Endodermal cell (in vitro differentiated cells): ENCODE measurements at regions not wholly inside any gene's neighbourhood (a gene's known extent, or its start where the extent isn't known, plus 50 kb on each side); places are given as distances from the start of the nearest gene placed in this dataset.

Experiments used
- DNase-seq: peaks from one replicate; pipeline ENCODE4 v3.0.0-alpha.2; 2017
- H3K27ac ChIP-seq: 2 replicates; pipeline ENCODE4 v1.5.1; 2013; ENCODE audit warnings: mild to moderate bottlenecking, low read depth, low read length, moderate library complexity
- H3K27me3 ChIP-seq: 2 replicates; pipeline ENCODE4 v1.6.1; 2013; ENCODE audit warnings: mild to moderate bottlenecking, low read length, moderate library complexity; ENCODE audit not compliant: insufficient read depth, control insufficient read depth, poor library complexity, severe bottlenecking
- H3K36me3 ChIP-seq: 2 replicates; pipeline ENCODE4 v1.7.0; 2013; ENCODE audit warnings: mild to moderate bottlenecking, low read length, moderate library complexity; ENCODE audit not compliant: control insufficient read depth, insufficient read depth
- H3K4me1 ChIP-seq: one replicate; pipeline ENCODE4 v1.7.0; 2013; ENCODE audit warnings: low read length; ENCODE audit not compliant: control insufficient read depth, insufficient read depth
- H3K4me3 ChIP-seq: 2 replicates; pipeline ENCODE4 v1.5.1; 2013; ENCODE audit warnings: mild to moderate bottlenecking, low read length, moderate library complexity
- H3K9ac ChIP-seq: 2 replicates; pipeline ENCODE4 v1.6.1; 2013; ENCODE audit warnings: mild to moderate bottlenecking, low read length, moderate library complexity; ENCODE audit not compliant: poor library complexity, severe bottlenecking; ENCODE audit errors: extremely low read depth
- H3K9me3 ChIP-seq: 2 replicates; pipeline ENCODE4 v1.6.1; 2013; ENCODE audit warnings: mild to moderate bottlenecking, low read length, moderate library complexity; ENCODE audit not compliant: control insufficient read depth
- H3K27ac Mint-ChIP-seq: 2 replicates; pipeline ENCODE4 v1.8.0; 2020; ENCODE audit warnings: mixed read lengths
- H3K27me3 Mint-ChIP-seq: 2 replicates; pipeline ENCODE4 v1.8.0; 2021; ENCODE audit warnings: mild to moderate bottlenecking, mixed read lengths; ENCODE audit not compliant: insufficient read depth
- H3K36me3 Mint-ChIP-seq: 2 replicates; pipeline ENCODE4 v1.8.0; 2020; ENCODE audit warnings: low read depth, mixed read lengths
- H3K4me1 Mint-ChIP-seq: 2 replicates; pipeline ENCODE4 v1.8.0; 2020; ENCODE audit warnings: mixed read lengths
- H3K4me3 Mint-ChIP-seq: 2 replicates; pipeline ENCODE4 v1.8.0; 2020; ENCODE audit warnings: mild to moderate bottlenecking, moderate library complexity, mixed read lengths
- H3K9me3 Mint-ChIP-seq: 2 replicates; pipeline ENCODE4 v1.8.0; 2020; ENCODE audit warnings: mild to moderate bottlenecking, mixed read lengths
- WGBS, 2 experiments: methylation state at CpG; one replicate each; pipeline versions ENCODE4 v1.1.5 to v1.1.7; 2013; ENCODE audit warnings: missing lambda C conversion rate in 2 of 2, mixed read lengths in 1 of 2; ENCODE audit not compliant: insufficient coverage in 1 of 2, insufficient read length in 1 of 2; 5-methylcytosine and 5-hydroxymethylcytosine counted together
- TF ChIP-seq, protein P1 (sequence below): fragments of 200-600 bp; sonication (generic); conservative IDR thresholded peaks from 2 replicates; pipeline ENCODE4 v1.5.0; 2021; ENCODE audit warnings: antibody characterized with exemption, mild to moderate bottlenecking

DNA sequence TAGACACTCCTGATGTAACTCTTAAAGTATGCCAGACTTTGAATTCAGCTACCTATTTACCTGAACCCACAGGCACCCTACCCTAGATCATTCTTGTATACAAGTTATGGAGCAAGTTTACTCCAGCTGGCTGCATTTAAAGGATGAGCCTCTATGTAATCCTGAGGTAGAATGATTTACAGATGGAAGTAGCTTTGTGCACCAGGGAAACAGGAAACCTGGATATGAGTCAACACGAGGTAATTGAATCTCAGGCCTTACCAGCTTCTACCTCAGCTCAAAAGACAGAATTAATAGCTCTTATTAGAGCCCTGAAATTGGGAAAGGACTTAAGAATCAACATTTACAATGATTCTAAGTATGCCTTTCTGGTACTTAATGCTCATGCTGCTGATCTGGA is 119.8 kb downstream of the AGTR2 start:
- Histone ChIP-seq H3K4me1 (no peaks in the 10 kb centered on the region), H3K36me3 (no peaks in the 10 kb centered on the region), H3K27me3 (no peaks in the 10 kb centered on the region), H3K4me3 (no peak overlapping the region), H3K9ac (no peak overlapping the region), H3K9me3 (no peaks in the 10 kb centered on the region), H3K27ac (no peak overlapping the region)
- TF ChIP-seq, protein P1, sequence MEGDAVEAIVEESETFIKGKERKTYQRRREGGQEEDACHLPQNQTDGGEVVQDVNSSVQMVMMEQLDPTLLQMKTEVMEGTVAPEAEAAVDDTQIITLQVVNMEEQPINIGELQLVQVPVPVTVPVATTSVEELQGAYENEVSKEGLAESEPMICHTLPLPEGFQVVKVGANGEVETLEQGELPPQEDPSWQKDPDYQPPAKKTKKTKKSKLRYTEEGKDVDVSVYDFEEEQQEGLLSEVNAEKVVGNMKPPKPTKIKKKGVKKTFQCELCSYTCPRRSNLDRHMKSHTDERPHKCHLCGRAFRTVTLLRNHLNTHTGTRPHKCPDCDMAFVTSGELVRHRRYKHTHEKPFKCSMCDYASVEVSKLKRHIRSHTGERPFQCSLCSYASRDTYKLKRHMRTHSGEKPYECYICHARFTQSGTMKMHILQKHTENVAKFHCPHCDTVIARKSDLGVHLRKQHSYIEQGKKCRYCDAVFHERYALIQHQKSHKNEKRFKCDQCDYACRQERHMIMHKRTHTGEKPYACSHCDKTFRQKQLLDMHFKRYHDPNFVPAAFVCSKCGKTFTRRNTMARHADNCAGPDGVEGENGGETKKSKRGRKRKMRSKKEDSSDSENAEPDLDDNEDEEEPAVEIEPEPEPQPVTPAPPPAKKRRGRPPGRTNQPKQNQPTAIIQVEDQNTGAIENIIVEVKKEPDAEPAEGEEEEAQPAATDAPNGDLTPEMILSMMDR, result no peak
- Mint-ChIP-seq H3K27me3 (peaks cover 4% of the 10 kb centered on the region), H3K27ac (no peak overlapping the region), H3K36me3 (no peaks in the 10 kb centered on the region), H3K4me3 (no peak overlapping the region), H3K4me1 (peaks cover 6% of the 10 kb centered on the region), H3K9me3 (peaks cover 3% of the 10 kb centered on the region)
- DNase-seq, result no peak
- 100% methylated on average over 1 of the region's 1 CpG; no CpG with 5 or more reads in 1 of the 2 experiments for WGBS, 2 experiments

DNA sequence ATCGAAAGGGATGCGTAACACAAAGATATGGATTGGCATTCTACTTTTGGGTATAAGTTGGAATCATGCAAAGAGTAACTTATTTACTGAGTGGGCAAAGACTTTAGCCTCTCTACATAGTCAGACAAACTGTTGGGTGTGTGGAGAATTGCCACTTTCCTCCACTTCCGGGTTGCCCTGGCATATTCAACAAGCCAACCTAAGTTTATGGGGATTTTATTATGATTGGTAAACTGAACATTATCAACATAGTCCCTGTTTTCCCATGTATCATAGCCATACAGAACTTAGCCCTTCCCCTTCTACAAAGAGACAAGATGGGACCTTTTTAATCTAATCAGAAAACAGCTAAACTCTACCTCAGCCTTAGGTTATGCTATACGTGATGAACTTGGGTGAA is 121.6 kb downstream of the AGTR2 start:
- Mint-ChIP-seq H3K4me3 (no peak overlapping the region), H3K27ac (no peak overlapping the region), H3K36me3 (no peaks in the 10 kb centered on the region), H3K9me3 (peaks cover 2% of the 10 kb centered on the region), H3K4me1 (peaks cover 6% of the 10 kb centered on the region), H3K27me3 (peaks cover 4% of the 10 kb centered on the region)
- H3K9ac ChIP-seq, result no peak overlapping the region
- H3K4me3 ChIP-seq, result no peak overlapping the region
- H3K36me3 ChIP-seq, result no peaks in the 10 kb centered on the region
- no peak overlapping the region for H3K27ac ChIP-seq
- H3K9me3 ChIP-seq, result no peaks in the 10 kb centered on the region
- no peaks in the 10 kb centered on the region for H3K27me3 ChIP-seq
- 92% methylated on average over 2 of the region's 4 CpGs; no CpG with 5 or more reads in 1 of the 2 experiments for WGBS, 2 experiments
- no peak for DNase-seq
- TF ChIP-seq, protein P1, result no peak
- no peaks in the 10 kb centered on the region for H3K4me1 ChIP-seq

DNA sequence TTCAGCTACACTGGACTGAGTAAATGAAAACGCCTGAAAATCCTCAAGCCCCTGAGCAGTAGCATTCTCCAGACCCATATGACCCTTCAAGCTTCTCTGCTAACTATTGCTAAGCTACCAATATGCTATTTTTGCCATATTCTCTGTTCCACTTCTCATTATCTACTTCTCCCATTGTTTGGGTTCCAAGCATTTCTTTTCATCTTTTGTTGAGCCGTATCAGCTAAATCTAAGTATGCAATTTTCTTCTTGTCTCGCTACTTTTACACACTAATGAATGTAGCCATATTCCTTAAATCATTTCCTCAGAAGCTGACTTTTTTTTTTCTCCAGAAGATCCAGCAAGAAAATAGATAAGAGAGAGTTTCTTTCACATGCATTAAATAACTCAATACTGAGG is 128.4 kb downstream of the AGTR2 start:
- Histone ChIP-seq H3K9me3 (no peaks in the 10 kb centered on the region), H3K4me1 (no peaks in the 10 kb centered on the region), H3K27me3 (no peaks in the 10 kb centered on the region), H3K27ac (no peak overlapping the region), H3K36me3 (no peaks in the 10 kb centered on the region), H3K9ac (no peak overlapping the region), H3K4me3 (no peak overlapping the region)
- no peak for DNase-seq
- H3K9me3 Mint-ChIP-seq, result peaks cover 14% of the 10 kb centered on the region
- no peak overlapping the region for H3K4me3 Mint-ChIP-seq
- no peaks in the 10 kb centered on the region for H3K27me3 Mint-ChIP-seq
- 80 to 94% methylated on average over 1 to 3 of the region's 3 CpGs for WGBS, 2 experiments
- no peak overlapping the region for H3K27ac Mint-ChIP-seq
- TF ChIP-seq, protein P1, result no peak
- no peaks in the 10 kb centered on the region for H3K4me1 Mint-ChIP-seq
- H3K36me3 Mint-ChIP-seq, result peaks cover 6% of the 10 kb centered on the region
